Mammary epithelial cell (primary cell): ENCODE measurements at regions not wholly inside any gene's neighbourhood (a gene's known extent, or its start where the extent isn't known, plus 50 kb on each side); places are given as distances from the start of the nearest gene placed in this dataset.

Source experiments
- CTCF ChIP-seq, 2 donors: IDR thresholded peaks in 1 of 2; conservative IDR thresholded peaks in 1 of 2; 2 replicates each; pipeline ENCODE4 v1.5.1; 2011 to 2012; ENCODE audit warnings: inconsistent platforms in 2 of 2, low read length in 2 of 2, mild to moderate bottlenecking in 2 of 2, control low read depth in 1 of 2, low read depth in 1 of 2; ENCODE audit not compliant: insufficient read depth in 1 of 2; ENCODE audit errors: extremely low read depth in 1 of 2
- EZH2 ChIP-seq: IDR thresholded peaks from 2 replicates; pipeline ENCODE4 v1.6.1; 2012; ENCODE audit warnings: low read length, inconsistent platforms, borderline replicate concordance

GRCh38 chr11:70522309-70522592, 123.9 kb downstream of the CTTN start:
- TF ChIP-seq CTCF (conservative IDR thresholded peaks at IDR 0.05 in 1 of 2, IDR thresholded peaks at IDR 0.05 in 1 of 2; ENCODE audit: extremely low read depth in 1 of 2, insufficient read depth in 1 of 2, low read depth in 1 of 2, low read length in 2 of 2), result no peak
- TF ChIP-seq EZH2, result no peak
